ENCODE measurements at regions not wholly inside any gene's neighbourhood (a gene's known extent, or its start where the extent isn't known, plus 50 kb on each side); places are given as distances from the start of the nearest gene placed in this dataset.

DNA sequence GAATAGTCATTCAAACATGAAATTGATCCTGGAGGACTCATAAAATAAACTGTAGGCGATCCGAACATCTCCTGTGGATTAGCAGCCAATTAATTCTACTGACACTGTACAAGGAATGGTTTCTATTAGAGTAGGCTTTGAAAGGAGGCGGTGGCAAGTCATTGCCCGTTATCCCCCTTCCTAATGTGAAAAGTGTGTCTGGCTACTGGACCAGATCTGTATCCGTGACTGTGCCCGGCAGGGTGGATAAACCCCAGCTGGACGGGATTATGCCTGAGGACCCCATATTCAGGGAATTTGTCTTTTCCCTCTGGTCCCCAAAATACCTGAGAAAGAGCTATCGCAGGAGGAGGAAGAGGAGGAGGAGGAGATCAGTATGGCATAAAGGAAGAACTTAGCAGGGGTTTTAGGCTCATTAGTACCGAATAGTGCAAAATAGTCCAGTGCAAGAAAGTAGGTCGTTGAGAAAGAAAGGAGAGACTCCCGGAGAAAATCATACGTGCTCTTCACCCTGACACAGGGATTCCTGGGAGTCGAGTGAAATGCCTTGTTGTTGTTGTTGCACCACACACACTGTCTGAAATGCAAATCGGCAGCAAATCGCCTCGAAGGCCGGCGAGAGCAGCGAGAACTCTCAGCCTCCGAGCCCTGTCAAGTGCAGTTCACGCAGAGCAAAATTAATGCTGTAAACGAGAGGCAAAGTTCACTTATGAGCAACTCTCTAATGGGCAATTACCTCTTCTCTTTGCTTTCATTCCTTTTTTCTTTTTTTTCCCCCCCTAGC lies 178.9 kb upstream of the ARID1B start:
- WGBS, 2 donors (ENCODE audit: low coverage in 1 of 2) = 73 to 77% methylated on average over 18 to 22 of the region's 22 CpGs
- intact Hi-C loops (cut with DNase I; ENCODE audit: low total_unique reads) = loop anchor here (5.0 kb wide), 1 partner anchor 1199 kb away; no protein-coding TSS in a partner anchor

GRCh38 chr6:156597095-156597494 lies 180.1 kb upstream of the ARID1B start:
- Histone ChIP-seq H3K9me3 (no peaks in the 10 kb centered on the region), H3K4me1 (peaks cover 0 to 11% (median 0%) of the 10 kb centered on the region in 4 donors), H3K27ac (no peak overlapping the region), H3K27me3 (no peaks in the 10 kb centered on the region), H3K36me3 (no peaks in the 10 kb centered on the region), H3K4me3 (no peak overlapping the region)
- TF ChIP-seq POLR2A (IDR thresholded peaks at IDR 0.05) (no peak), CTCF (IDR thresholded peaks at IDR 0.05) (no peak), POLR2AphosphoS5 (IDR thresholded peaks at IDR 0.05) (no peak), EP300 (IDR thresholded peaks at IDR 0.05; ENCODE audit: low read depth) (no peak)
- intact Hi-C loops (cut with DNase I; ENCODE audit: low total_unique reads) = loop anchor here (5.0 kb wide), 1 partner anchor 1200 kb away; no protein-coding TSS in a partner anchor
- no peak for DNase-seq
- 71 to 73% methylated on average over 4 to 5 of the region's 5 CpGs for WGBS, 2 donors (ENCODE audit: low coverage in 1 of 2)
- in situ Hi-C loops (cut with MboI; ENCODE audit: low pct_ligation_motif_present in 1 of 4, low pct_unique_long_range_greater_than_20kb in 1 of 4, low sequenced_read_pairs in 3 of 4) = no loop called here

More for the DNA sequence above, 178.9 kb upstream of the ARID1B start:
- in situ Hi-C loops (cut with MboI; ENCODE audit: low pct_ligation_motif_present in 1 of 4, low pct_unique_long_range_greater_than_20kb in 1 of 4, low sequenced_read_pairs in 3 of 4) = no loop called here
- H3K27me3 ChIP-seq = no peaks in the 10 kb centered on the region
- no peak for DNase-seq
- no peak overlapping the region for H3K27ac ChIP-seq
- no peaks in the 10 kb centered on the region for H3K9me3 ChIP-seq
- H3K36me3 ChIP-seq = no peaks in the 10 kb centered on the region
- H3K4me3 ChIP-seq = no peak overlapping the region
- no peak for TF ChIP-seq POLR2A (IDR thresholded peaks at IDR 0.05)
- no peak for TF ChIP-seq CTCF (IDR thresholded peaks at IDR 0.05)
- no peak for TF ChIP-seq EP300 (IDR thresholded peaks at IDR 0.05; ENCODE audit: low read depth)
- no peak for TF ChIP-seq POLR2AphosphoS5 (IDR thresholded peaks at IDR 0.05)
- peaks cover 0 to 11% (median 0%) of the 10 kb centered on the region in 4 donors for H3K4me1 ChIP-seq

DNA sequence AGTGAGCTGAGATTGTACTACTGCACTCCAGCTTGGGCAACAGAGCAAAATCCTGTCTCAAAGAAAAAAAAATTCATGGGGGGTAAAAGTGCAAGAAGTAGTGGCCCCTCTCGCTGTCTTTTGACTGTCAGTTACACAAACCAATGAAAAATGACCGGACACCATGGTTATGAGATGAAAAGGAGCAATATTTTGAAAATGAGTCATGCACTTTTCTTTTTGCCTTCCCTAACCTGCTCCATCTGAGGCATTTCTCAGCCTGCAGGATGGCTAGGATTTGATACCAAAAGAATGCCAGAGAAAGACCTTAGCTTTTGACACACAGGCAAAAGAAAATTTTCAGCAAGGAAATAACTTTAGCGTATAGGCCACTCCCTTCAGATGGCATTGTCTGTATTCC lies 181.7 kb upstream of the ARID1B start:
- Histone ChIP-seq H3K9me3 (no peaks in the 10 kb centered on the region), H3K4me1 (peaks cover 0 to 11% (median 0%) of the 10 kb centered on the region in 4 donors), H3K27ac (no peak overlapping the region), H3K4me3 (no peak overlapping the region), H3K36me3 (no peaks in the 10 kb centered on the region), H3K27me3 (no peaks in the 10 kb centered on the region)
- in situ Hi-C loops (cut with MboI; ENCODE audit: low pct_ligation_motif_present in 1 of 4, low pct_unique_long_range_greater_than_20kb in 1 of 4, low sequenced_read_pairs in 3 of 4) = no loop called here
- TF ChIP-seq POLR2A (IDR thresholded peaks at IDR 0.05) (no peak), POLR2AphosphoS5 (IDR thresholded peaks at IDR 0.05) (no peak), EP300 (IDR thresholded peaks at IDR 0.05; ENCODE audit: low read depth) (no peak), CTCF (IDR thresholded peaks at IDR 0.05) (no peak)
- intact Hi-C loops (cut with DNase I; ENCODE audit: low total_unique reads) = loop anchor here (5.0 kb wide), 1 partner anchor 1202 kb away; no protein-coding TSS in a partner anchor
- DNase-seq = no peak
- WGBS, 2 donors (ENCODE audit: low coverage in 1 of 2) = 67 to 80% methylated on average over 1 to 3 of the region's 3 CpGs

GRCh38 chr6:156593893-156594292 lies 183.3 kb upstream of the ARID1B start:
- H3K27ac ChIP-seq = no peak overlapping the region
- peaks cover 0 to 3% (median 0%) of the 10 kb centered on the region in 4 donors for H3K4me1 ChIP-seq
- 91% methylated on average over 3 of the region's 3 CpGs; no CpG with 5 or more reads in 1 of the 2 donors for WGBS, 2 donors (ENCODE audit: low coverage in 1 of 2)
- H3K4me3 ChIP-seq = no peak overlapping the region
- H3K36me3 ChIP-seq = no peaks in the 10 kb centered on the region
- intact Hi-C loops (cut with DNase I; ENCODE audit: low total_unique reads) (no loop called here), in situ Hi-C loops (cut with MboI; ENCODE audit: low pct_ligation_motif_present in 1 of 4, low pct_unique_long_range_greater_than_20kb in 1 of 4, low sequenced_read_pairs in 3 of 4) (no loop called here)
- no peak for TF ChIP-seq POLR2A (IDR thresholded peaks at IDR 0.05)
- TF ChIP-seq EP300 (IDR thresholded peaks at IDR 0.05; ENCODE audit: low read depth) = no peak
- TF ChIP-seq CTCF (IDR thresholded peaks at IDR 0.05) = no peak
- no peak for TF ChIP-seq POLR2AphosphoS5 (IDR thresholded peaks at IDR 0.05)
- no peak for DNase-seq
- H3K27me3 ChIP-seq = no peaks in the 10 kb centered on the region
- no peaks in the 10 kb centered on the region for H3K9me3 ChIP-seq
